ENCODE measurements at regions not wholly inside any gene's neighbourhood (a gene's known extent, or its start where the extent isn't known, plus 50 kb on each side); places are given as distances from the start of the nearest gene placed in this dataset.
"Not testable (repeated sequence)": the region's sequence is repeated elsewhere in the genome, so short reads cannot be mapped to it uniquely, and the experiment has no call there.

DNA sequence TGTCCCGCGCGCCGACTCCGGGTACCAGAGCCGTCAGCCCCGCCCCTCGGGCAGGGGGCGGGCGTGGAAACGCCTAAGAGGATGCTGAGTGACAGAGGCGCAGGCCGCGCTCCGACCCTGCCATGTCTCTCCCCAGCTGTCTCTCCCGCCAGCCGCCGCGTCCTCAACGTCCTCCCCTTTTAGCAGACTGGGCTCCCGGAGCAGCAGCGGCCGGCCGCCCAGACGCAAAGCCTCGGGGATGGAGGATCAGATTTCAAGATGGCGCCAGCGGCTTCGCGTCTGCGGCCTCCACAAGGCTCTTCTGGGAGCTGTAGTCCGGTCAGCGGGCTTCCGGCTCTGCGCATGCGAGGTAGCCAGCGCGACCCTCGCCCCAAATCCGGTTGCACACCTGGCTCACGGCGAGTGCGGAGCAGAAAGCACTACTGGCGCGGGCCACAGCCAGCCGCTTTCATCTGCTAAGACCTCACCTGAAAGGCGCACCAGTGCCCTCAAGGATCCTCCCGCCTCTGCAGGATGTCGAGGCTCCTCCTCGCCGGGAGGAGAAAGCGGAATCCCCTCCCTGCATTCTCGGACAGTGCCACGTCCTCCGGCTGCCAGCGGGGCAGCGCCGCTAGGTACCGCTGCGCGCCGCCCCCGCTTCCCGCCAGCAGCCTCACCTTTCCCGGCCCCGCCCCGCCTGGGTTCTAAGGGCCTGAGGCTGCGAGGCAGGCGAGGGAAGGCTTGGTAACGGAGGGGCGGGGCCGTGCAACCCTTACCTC is 143.6 kb downstream of the NBPF8 start:
- not testable (repeated sequence) for TF ChIP-seq POLR2AphosphoS5 (IDR thresholded peaks at IDR 0.05; ENCODE audit: borderline replicate concordance, low read depth, low read length); EZH2 (IDR thresholded peaks at IDR 0.05)
